Astrocyte of the spinal cord (primary cell): ENCODE measurements at regions not wholly inside any gene's neighbourhood (a gene's known extent, or its start where the extent isn't known, plus 50 kb on each side); places are given as distances from the start of the nearest gene placed in this dataset.

Source experiments
- DNase-seq: peaks from one replicate; pipeline ENCODE4 v3.0.0; 2011; ENCODE audit warnings: low read depth, low spot score
- H3K4me3 ChIP-seq: 2 replicates; pipeline ENCODE4 v1.5.1; 2011; ENCODE audit warnings: low read depth, mild to moderate bottlenecking, low read length, moderate library complexity
- in situ Hi-C: cut with HindIII; loops from 2 replicates; pipeline ENCODE4 v1.10.0; 2017; ENCODE audit warnings: low sequenced_read_pairs
- TF ChIP-seq, protein P1 (sequence below): IDR thresholded peaks from 2 replicates; pipeline ENCODE4 v1.5.1; 2012; ENCODE audit warnings: low read depth, mild to moderate bottlenecking, low read length, inconsistent platforms

DNA sequence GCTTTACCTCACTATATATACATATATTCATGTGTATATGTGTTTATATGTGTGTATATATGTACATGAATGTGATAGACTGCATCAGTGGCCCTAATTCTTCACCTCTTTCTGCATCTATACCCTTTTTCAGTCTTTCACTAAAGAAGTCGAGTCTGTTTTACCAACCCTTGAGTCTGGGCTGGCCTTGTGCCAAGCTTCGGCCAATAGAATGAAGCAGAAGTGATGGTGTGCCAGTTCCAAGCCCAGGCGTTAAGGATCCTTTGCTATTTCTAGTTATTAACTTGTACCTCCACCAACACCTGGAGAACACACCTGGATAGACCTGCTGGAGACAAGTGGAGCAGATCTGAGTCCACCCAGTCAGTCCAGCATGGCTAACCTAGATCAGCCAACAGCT, 61.6 kb upstream of the PPM1J start:
- TF ChIP-seq, protein P1, sequence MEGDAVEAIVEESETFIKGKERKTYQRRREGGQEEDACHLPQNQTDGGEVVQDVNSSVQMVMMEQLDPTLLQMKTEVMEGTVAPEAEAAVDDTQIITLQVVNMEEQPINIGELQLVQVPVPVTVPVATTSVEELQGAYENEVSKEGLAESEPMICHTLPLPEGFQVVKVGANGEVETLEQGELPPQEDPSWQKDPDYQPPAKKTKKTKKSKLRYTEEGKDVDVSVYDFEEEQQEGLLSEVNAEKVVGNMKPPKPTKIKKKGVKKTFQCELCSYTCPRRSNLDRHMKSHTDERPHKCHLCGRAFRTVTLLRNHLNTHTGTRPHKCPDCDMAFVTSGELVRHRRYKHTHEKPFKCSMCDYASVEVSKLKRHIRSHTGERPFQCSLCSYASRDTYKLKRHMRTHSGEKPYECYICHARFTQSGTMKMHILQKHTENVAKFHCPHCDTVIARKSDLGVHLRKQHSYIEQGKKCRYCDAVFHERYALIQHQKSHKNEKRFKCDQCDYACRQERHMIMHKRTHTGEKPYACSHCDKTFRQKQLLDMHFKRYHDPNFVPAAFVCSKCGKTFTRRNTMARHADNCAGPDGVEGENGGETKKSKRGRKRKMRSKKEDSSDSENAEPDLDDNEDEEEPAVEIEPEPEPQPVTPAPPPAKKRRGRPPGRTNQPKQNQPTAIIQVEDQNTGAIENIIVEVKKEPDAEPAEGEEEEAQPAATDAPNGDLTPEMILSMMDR = no peak
- no peak for DNase-seq
- no peak overlapping the region for H3K4me3 ChIP-seq
- in situ Hi-C loops = no loop called here

DNA sequence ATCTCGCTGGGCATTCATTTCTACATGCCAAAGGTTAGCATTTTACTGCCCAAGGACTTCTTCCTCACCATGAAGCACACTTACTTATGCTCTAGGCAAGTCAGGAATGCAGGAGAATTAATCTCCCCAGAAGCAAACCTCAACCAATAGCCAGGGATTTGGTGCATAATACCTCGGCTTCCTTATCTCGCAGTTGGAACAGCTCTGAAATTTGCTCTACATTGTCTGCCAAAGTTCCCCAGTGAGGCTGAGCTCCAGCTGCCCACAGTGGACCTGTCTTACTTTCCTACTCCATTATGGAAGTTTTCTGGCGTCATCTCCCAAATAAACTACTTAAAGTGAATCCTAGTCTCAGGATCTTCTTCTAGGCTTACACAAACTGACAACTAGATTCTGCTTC, 57.6 kb upstream of the PPM1J start:
- DNase-seq = no peak
- TF ChIP-seq, protein P1 = no peak
- in situ Hi-C loops = no loop called here
- H3K4me3 ChIP-seq = no peak overlapping the region

DNA sequence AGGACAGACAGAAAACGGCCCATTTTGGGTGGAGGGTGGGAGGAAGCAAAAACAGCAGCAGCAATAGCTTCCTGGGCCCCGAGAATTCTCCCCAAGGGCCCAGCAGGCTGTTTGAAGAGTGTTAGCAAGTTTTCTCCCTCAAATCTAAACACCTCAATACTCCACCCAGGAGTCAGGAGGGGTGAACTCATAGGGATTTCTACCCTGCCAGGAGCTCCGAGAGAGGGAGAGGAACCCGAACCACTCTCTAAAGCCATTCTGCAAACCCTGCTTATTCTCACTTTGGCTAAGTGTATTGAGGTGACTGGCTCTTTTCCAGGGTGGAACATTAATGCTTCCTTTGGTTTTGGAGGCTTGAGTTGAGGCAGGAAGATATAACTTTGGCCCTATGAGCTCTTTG, 55.6 kb upstream of the PPM1J start:
- no peak overlapping the region for H3K4me3 ChIP-seq
- no peak for DNase-seq
- TF ChIP-seq, protein P1 = no peak
- in situ Hi-C loops = no loop called here

DNA sequence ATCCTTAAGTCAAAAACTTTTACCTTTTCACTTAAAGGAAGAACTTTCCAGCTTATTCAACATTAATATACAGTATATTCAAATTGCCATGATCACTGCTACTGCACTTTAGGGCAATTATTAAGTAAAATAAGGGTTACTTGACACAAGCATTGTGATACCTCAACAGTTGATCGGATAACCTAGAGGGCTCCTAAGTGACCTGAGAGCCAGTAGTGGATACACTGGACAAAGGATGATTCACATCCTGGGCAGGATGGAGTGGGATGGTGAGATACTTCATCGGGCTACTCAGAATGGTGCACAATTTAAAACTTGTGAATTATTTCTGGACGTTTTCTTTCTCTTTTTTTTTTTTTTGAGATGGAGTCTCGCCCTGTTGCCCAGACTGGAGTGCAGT, 54.5 kb upstream of the PPM1J start:
- no peak for DNase-seq

DNA sequence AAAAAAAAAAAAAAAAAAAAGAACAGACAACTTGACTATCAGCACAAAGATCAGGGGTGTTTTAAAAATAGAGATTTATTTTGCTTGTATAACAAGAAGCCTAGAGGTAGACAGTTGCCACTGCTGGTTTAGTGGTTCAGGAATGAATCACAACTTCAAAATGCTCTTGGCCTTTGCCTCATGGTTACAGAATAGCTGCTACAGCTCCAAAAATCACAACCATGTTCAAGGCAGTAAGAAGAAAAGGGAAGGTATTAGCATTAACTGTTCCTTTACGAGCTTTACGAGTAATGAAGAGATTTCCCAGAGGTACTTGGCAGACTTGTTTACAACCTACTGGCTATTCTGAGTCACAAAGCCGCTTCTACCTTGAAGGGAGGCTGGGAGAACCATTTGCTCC, 52.5 kb upstream of the PPM1J start:
- DNase-seq = no peak
- H3K4me3 ChIP-seq = no peak overlapping the region
- in situ Hi-C loops = no loop called here
- TF ChIP-seq, protein P1 = no peak

More for the DNA sequence above, 54.5 kb upstream of the PPM1J start:
- no peak overlapping the region for H3K4me3 ChIP-seq
- in situ Hi-C loops = no loop called here
- TF ChIP-seq, protein P1 = no peak
